Mammary epithelial cell (primary cell): ENCODE measurements at regions not wholly inside any gene's neighbourhood (a gene's known extent, or its start where the extent isn't known, plus 50 kb on each side); places are given as distances from the start of the nearest gene placed in this dataset.

Experiments
- EZH2 ChIP-seq: IDR thresholded peaks from 2 replicates; pipeline ENCODE4 v1.6.1; 2012; ENCODE audit warnings: low read length, inconsistent platforms, borderline replicate concordance
- TF ChIP-seq, protein P1 (sequence below), 2 donors: IDR thresholded peaks in 1 of 2; conservative IDR thresholded peaks in 1 of 2; 2 replicates each; pipeline ENCODE4 v1.5.1; 2011 to 2012; ENCODE audit warnings: inconsistent platforms in 2 of 2, low read length in 2 of 2, mild to moderate bottlenecking in 2 of 2, control low read depth in 1 of 2, low read depth in 1 of 2; ENCODE audit not compliant: insufficient read depth in 1 of 2; ENCODE audit errors: extremely low read depth in 1 of 2

DNA sequence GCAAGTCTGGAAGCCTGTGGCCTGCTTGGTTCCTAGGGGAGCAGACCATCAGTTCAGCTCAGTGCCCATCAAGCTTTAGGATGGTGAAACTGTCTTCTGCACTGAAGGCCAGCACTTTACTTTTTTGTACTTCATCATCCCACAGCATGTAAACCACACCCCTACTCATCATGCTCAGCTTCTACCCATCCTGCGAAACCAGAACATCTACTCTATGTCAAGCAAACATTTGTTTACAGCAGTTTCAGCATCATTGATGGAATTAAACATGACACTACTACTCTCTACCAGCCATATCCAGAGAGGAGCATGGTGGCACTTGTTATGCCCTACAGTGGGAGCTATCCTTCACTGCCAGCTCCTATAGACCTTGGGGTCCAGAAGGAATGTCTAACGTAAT is 306.6 kb downstream of the SOX2 start:
- TF ChIP-seq, protein P1, sequence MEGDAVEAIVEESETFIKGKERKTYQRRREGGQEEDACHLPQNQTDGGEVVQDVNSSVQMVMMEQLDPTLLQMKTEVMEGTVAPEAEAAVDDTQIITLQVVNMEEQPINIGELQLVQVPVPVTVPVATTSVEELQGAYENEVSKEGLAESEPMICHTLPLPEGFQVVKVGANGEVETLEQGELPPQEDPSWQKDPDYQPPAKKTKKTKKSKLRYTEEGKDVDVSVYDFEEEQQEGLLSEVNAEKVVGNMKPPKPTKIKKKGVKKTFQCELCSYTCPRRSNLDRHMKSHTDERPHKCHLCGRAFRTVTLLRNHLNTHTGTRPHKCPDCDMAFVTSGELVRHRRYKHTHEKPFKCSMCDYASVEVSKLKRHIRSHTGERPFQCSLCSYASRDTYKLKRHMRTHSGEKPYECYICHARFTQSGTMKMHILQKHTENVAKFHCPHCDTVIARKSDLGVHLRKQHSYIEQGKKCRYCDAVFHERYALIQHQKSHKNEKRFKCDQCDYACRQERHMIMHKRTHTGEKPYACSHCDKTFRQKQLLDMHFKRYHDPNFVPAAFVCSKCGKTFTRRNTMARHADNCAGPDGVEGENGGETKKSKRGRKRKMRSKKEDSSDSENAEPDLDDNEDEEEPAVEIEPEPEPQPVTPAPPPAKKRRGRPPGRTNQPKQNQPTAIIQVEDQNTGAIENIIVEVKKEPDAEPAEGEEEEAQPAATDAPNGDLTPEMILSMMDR (conservative IDR thresholded peaks at IDR 0.05 in 1 of 2, IDR thresholded peaks at IDR 0.05 in 1 of 2; ENCODE audit: extremely low read depth in 1 of 2, insufficient read depth in 1 of 2, low read depth in 1 of 2, low read length in 2 of 2), result no peak
- TF ChIP-seq EZH2, result no peak
